ENCODE measurements at regions not wholly inside any gene's neighbourhood (a gene's known extent, or its start where the extent isn't known, plus 50 kb on each side); places are given as distances from the start of the nearest gene placed in this dataset.

DNA sequence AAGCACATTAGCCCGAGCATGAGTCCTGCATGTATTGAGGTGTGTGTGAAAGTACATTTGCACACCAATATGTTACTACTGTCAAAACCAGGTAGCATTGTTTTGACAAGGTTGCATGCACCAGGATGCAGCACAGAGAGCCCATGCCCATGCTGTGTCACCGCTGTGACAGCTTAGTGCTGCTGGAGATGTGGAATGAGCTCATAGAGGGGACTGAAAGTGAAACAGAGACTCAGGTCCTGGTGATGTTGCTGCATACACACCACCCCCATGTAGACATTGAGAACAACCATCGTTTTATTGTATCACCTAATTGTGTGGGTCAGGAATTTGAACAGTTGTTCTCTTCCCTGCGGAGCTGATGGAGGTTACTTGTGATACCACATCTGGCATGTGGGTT, 53.0 kb downstream of the GADD45G start:
- TF ChIP-seq, protein P1, sequence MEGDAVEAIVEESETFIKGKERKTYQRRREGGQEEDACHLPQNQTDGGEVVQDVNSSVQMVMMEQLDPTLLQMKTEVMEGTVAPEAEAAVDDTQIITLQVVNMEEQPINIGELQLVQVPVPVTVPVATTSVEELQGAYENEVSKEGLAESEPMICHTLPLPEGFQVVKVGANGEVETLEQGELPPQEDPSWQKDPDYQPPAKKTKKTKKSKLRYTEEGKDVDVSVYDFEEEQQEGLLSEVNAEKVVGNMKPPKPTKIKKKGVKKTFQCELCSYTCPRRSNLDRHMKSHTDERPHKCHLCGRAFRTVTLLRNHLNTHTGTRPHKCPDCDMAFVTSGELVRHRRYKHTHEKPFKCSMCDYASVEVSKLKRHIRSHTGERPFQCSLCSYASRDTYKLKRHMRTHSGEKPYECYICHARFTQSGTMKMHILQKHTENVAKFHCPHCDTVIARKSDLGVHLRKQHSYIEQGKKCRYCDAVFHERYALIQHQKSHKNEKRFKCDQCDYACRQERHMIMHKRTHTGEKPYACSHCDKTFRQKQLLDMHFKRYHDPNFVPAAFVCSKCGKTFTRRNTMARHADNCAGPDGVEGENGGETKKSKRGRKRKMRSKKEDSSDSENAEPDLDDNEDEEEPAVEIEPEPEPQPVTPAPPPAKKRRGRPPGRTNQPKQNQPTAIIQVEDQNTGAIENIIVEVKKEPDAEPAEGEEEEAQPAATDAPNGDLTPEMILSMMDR (IDR thresholded peaks at IDR 0.05; ENCODE audit: low read depth, low read length): no peak
- TF ChIP-seq POLR2A (IDR thresholded peaks at IDR 0.05; ENCODE audit: extremely low read depth, insufficient read length): no peak
- TF ChIP-seq, protein P2, sequence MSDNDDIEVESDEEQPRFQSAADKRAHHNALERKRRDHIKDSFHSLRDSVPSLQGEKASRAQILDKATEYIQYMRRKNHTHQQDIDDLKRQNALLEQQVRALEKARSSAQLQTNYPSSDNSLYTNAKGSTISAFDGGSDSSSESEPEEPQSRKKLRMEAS (IDR thresholded peaks at IDR 0.05; ENCODE audit: low read depth, low read length): no peak
